GM12873 (cell line): ENCODE measurements at regions not wholly inside any gene's neighbourhood (a gene's known extent, or its start where the extent isn't known, plus 50 kb on each side); places are given as distances from the start of the nearest gene placed in this dataset.

Source experiments
- CTCF ChIP-seq: IDR thresholded peaks from 2 replicates; pipeline ENCODE4 v1.5.1; 2012; ENCODE audit warnings: low read depth, mild to moderate bottlenecking, moderate library complexity, low read length, control low read depth; ENCODE audit not compliant: insufficient read depth; ENCODE audit errors: missing control alignments

GRCh38 chr16:8278031-8278580, 312.2 kb downstream of the TMEM114 start:
- TF ChIP-seq CTCF: no peak

- TF ChIP-seq CTCF: no peak
Observed at GRCh38 chr16:8271344-8271743, 319.0 kb downstream of the TMEM114 start.

- TF ChIP-seq CTCF: no peak
Observed at GRCh38 chr16:8262299-8262698, 328.0 kb downstream of the TMEM114 start.

- TF ChIP-seq CTCF: no peak
Observed at GRCh38 chr16:8260140-8260539, 330.2 kb downstream of the TMEM114 start.

GRCh38 chr16:8258523-8258922, 331.8 kb downstream of the TMEM114 start:
- no peak for TF ChIP-seq CTCF

GRCh38 chr16:8257561-8257960, 332.8 kb downstream of the TMEM114 start:
- no peak for TF ChIP-seq CTCF

GRCh38 chr16:8254405-8254804, 335.9 kb downstream of the TMEM114 start:
- TF ChIP-seq CTCF: no peak
